K562 (cell line): ENCODE measurements at regions not wholly inside any gene's neighbourhood (a gene's known extent, or its start where the extent isn't known, plus 50 kb on each side); places are given as distances from the start of the nearest gene placed in this dataset.

Experiments used
- ATAC-seq: fragments of 200-7000 bp; cut with Tn5 transposase; 3 replicates; pipeline ENCODE4 v1.9.1; 2020; ENCODE audit warnings: moderate library complexity
- BruUV-seq: library from RNA; stranded (reverse); fragments of 400-500 nt; replicated peaks from 2 replicates; lab custom pipeline; 2021; lab: Mats Ljungman, UMichigan
- CTCF ChIA-PET: fragments of 300-600 bp; formaldehyde crosslinking; extraction: SDS; loops from one replicate; lab custom pipeline; 2021; ENCODE audit warnings: low intra/inter-chr PET ratio; lab: Yijun Ruan, JAX
- POLR2A ChIA-PET: fragments of 300-600, 350-650 bp; sonication (Branson Sonifier 250); formaldehyde crosslinking; extraction: SDS; loops from one replicate; lab custom pipeline; 2021; ENCODE audit warnings: antibody characterized with exemption, inconsistent platforms; lab: Yijun Ruan, JAX
- DNase-seq, 4 experiments: peaks; one replicate each; pipeline versions ENCODE4 v3.0.0 to v3.0.0-alpha.2; 2011 to 2018; ENCODE audit warnings: low spot score in 3 of 4, mixed read lengths in 3 of 4; ENCODE audit errors: extremely low read depth in 1 of 4
- FAIRE-seq: peaks from 2 replicates; lab custom pipeline; 2011; peaks lifted over from hg19 to GRCh38; lab: Jason Lieb, UNC
- H2AFZ ChIP-seq: 2 replicates; pipeline ENCODE4 v1.6.0; 2011; ENCODE audit warnings: low read depth, low read length, control low read depth, inconsistent platforms
- H3K27ac ChIP-seq: fragments of 200-600 bp; 3 replicates; pipeline ENCODE4 v1.8.0; 2011; ENCODE audit warnings: low read depth, mild to moderate bottlenecking, control low read depth, inconsistent platforms, low read length, moderate library complexity, mixed read lengths; ENCODE audit errors: extremely low read depth
- H3K27me3 ChIP-seq, 2 experiments: fragments of 300-600 bp in 1 of 2; 2 replicates in 1 of 2; 3 replicates in 1 of 2; pipeline versions ENCODE4 v1.6.0 to v1.8.0; 2011; ENCODE audit warnings: inconsistent platforms in 2 of 2, low read length in 2 of 2, mild to moderate bottlenecking in 1 of 2, mixed read lengths in 1 of 2, moderate library complexity in 1 of 2; ENCODE audit not compliant: control insufficient read depth in 2 of 2, insufficient read depth in 2 of 2
- H3K36me3 ChIP-seq: fragments of 300-600 bp; 3 replicates; pipeline ENCODE4 v1.8.0; 2011; ENCODE audit warnings: mild to moderate bottlenecking, low read length, inconsistent platforms; ENCODE audit not compliant: control insufficient read depth, insufficient read depth
- H3K4me1 ChIP-seq, 2 experiments: fragments of 200-600 bp in 1 of 2; replicated peaks in 1 of 2; 2 replicates in 1 of 2; 3 replicates in 1 of 2; pipeline versions ENCODE4 v1.5.1 to v1.8.0; 2011; ENCODE audit warnings: inconsistent platforms in 2 of 2, low read length in 2 of 2, mild to moderate bottlenecking in 1 of 2, mixed read lengths in 1 of 2, moderate library complexity in 1 of 2; ENCODE audit not compliant: control insufficient read depth in 2 of 2, insufficient read depth in 2 of 2
- H3K4me2 ChIP-seq: 2 replicates; pipeline ENCODE4 v1.6.1; 2011; ENCODE audit warnings: low read length, control low read depth, inconsistent platforms, mixed read lengths; ENCODE audit not compliant: insufficient read depth
- H3K4me3 ChIP-seq: fragments of 200-600 bp; sonication (generic), shearing (Covaris generic); 2 replicates; pipeline ENCODE4 v1.5.1; 2016; ENCODE audit warnings: control low read depth, inconsistent platforms
- H3K79me2 ChIP-seq: fragments of 200-600 bp; 3 replicates; pipeline ENCODE4 v1.8.0; 2011; ENCODE audit warnings: low read length, inconsistent platforms; ENCODE audit not compliant: control insufficient read depth, insufficient read depth
- H3K9ac ChIP-seq, 2 experiments: 2 replicates each; pipeline versions ENCODE4 v1.6.0 to v1.6.1; 2011; ENCODE audit warnings: low read depth in 2 of 2, low read length in 2 of 2, control low read depth in 1 of 2, inconsistent platforms in 1 of 2, mild to moderate bottlenecking in 1 of 2, mixed read lengths in 1 of 2; ENCODE audit not compliant: insufficient read depth in 1 of 2
- H3K9me1 ChIP-seq: one replicate; pipeline ENCODE4 v1.6.0; 2011; ENCODE audit warnings: inconsistent platforms, mild to moderate bottlenecking, low read length, moderate library complexity; ENCODE audit not compliant: control insufficient read depth, insufficient read depth
- H3K9me3 ChIP-seq: replicated peaks from 2 replicates; pipeline ENCODE4 v1.5.1; 2011; ENCODE audit warnings: low read depth, low read length, inconsistent platforms; ENCODE audit not compliant: control insufficient read depth, insufficient read depth
- H4K20me1 ChIP-seq: replicated peaks from 2 replicates; pipeline ENCODE4 v1.6.1; 2011; ENCODE audit warnings: low read length, inconsistent platforms, mixed read lengths; ENCODE audit not compliant: control insufficient read depth, insufficient read depth
- CC2D1A ChIP-seq: fragments of 450-650 bp; IDR thresholded peaks from 2 replicates; pipeline ENCODE4 v1.6.1; 2017; ENCODE audit warnings: mild to moderate bottlenecking
- CEBPB ChIP-seq: fragments of 450-650 bp; IDR thresholded peaks from 2 replicates; pipeline ENCODE4 v1.6.1; 2016; ENCODE audit warnings: missing genetic modification characterization, missing compliant biosample characterization
- CEBPG ChIP-seq, 3 experiments: fragments of 200-800 bp in 1 of 3; sonication (Bioruptor generic) in 1 of 3; sonication (generic) in 1 of 3; formaldehyde crosslinking in 1 of 3; IDR thresholded peaks in 2 of 3; conservative IDR thresholded peaks in 1 of 3; 2 replicates each; pipeline versions ENCODE4 v1.6.1 to v1.8.0; 2016 to 2022; ENCODE audit warnings: missing compliant biosample characterization in 2 of 3, missing genetic modification characterization in 2 of 3, mild to moderate bottlenecking in 1 of 3, missing genetic modification reagents in 1 of 3
- ETS2 ChIP-seq: IDR thresholded peaks from 2 replicates; pipeline ENCODE4 v1.6.1; 2016; ENCODE audit warnings: borderline replicate concordance, missing genetic modification characterization, mild to moderate bottlenecking, moderate library complexity, missing compliant biosample characterization; ENCODE audit not compliant: poor library complexity, severe bottlenecking
- FOXP1 ChIP-seq: sonication (generic); formaldehyde crosslinking; IDR thresholded peaks from 2 replicates; pipeline ENCODE4 v1.8.0; 2022; ENCODE audit warnings: mild to moderate bottlenecking, missing genetic modification reagents
- GTF2B ChIP-seq: IDR thresholded peaks from 2 replicates; pipeline ENCODE4 v1.6.1; 2011; ENCODE audit not compliant: insufficient read length; ENCODE audit errors: extremely low read depth
- HMBOX1 ChIP-seq: sonication (generic); IDR thresholded peaks from 2 replicates; pipeline ENCODE4 v1.6.1; 2016
- MEIS2 ChIP-seq: fragments of 450-650 bp; IDR thresholded peaks from 2 replicates; pipeline ENCODE4 v1.6.1; 2014; ENCODE audit warnings: mild to moderate bottlenecking; ENCODE audit not compliant: partially characterized antibody
- NR2F6 ChIP-seq: fragments of 450-650 bp; formaldehyde crosslinking; IDR thresholded peaks from 2 replicates; pipeline ENCODE4 v1.4.0; 2020; ENCODE audit warnings: mild to moderate bottlenecking
- STAT5A ChIP-seq: IDR thresholded peaks from 2 replicates; pipeline ENCODE4 v1.6.1; 2012; ENCODE audit warnings: low read length, inconsistent platforms, borderline replicate concordance
- ZBTB43 ChIP-seq: sonication (generic); formaldehyde crosslinking; IDR thresholded peaks from 2 replicates; pipeline ENCODE4 v1.8.0; 2023; ENCODE audit warnings: mild to moderate bottlenecking, missing genetic modification reagents
- ZNF12 ChIP-seq: sonication (generic); formaldehyde crosslinking; IDR thresholded peaks from 2 replicates; pipeline ENCODE4 v1.4.0; 2020; ENCODE audit warnings: mild to moderate bottlenecking, missing genetic modification reagents
- in situ Hi-C: fragments of 300-500 bp; cut with MboI; formaldehyde crosslinking; loops from 4 replicates; pipeline ENCODE4 v1.15.0; 2018; ENCODE audit warnings: inconsistent platforms, mixed read lengths
- intact Hi-C: fragments of 100-400 bp; cut with micrococcal nuclease; formaldehyde crosslinking; loops from 2 replicates; pipeline ENCODE4 v1.14.2; 2022
- TF ChIP-seq, protein P1 (sequence below): fragments of 450-650 bp; IDR thresholded peaks from 2 replicates; pipeline ENCODE4 v1.7.1; 2018; ENCODE audit warnings: mild to moderate bottlenecking, low read depth; ENCODE audit not compliant: partially characterized antibody

DNA sequence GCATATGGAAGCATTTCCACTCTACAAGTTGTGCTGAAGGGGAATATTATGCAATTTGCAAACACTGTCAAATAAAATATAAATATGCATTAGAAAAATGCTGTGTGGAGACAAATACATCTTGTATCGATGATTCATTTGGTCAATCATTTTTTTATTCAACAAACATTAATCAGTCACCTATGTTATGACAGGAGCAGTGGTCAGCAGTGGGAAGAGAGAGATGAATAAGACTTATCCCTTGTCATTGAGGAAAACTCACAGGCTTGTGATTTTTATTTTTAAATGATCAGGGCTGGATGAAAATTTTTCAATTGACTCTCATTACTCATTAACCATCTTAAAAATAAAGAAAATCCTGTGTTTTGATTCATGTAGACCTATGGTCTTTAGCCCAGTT is 574.1 kb downstream of the ACTL7B start (continued):
- TF ChIP-seq ZBTB43 (CRISPR knock-in tag) (no peak), ETS2 (no peak), STAT5A (no peak)

DNA sequence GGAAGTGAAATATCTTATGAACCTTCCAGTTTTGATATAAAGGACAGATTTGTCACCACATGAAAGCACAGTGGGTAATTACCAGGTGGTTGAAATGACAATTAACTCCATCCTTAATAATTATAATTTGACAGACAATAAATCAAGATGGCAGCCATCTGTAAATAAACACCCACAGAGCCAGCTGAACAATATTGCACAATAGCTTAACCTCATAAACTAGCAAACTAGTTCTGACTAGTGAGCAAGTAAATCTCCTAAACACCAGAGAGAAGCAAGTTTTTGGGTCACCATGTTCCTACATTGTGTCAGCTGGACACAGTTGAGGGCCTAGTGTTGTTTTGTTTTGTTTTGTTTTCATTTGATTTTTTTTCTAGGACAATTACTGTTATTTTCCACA is 577.4 kb downstream of the ACTL7B start:
- no peak overlapping the region for H3K4me3 ChIP-seq
- FAIRE-seq = no peak
- H3K27me3 ChIP-seq = no peaks in the 10 kb centered on the region
- no peak overlapping the region for H3K4me2 ChIP-seq
- POLR2A ChIA-PET = no interaction called here
- no TSS peak for BruUV-seq
- TF ChIP-seq HMBOX1 (0 out of 2 replicates have a peak, but pooled peaks have one; percentile 22), MEIS2 (peak; percentile 16), CC2D1A (no peak), GTF2B (no peak), CEBPG (CRISPR knock-in tag; IDR thresholded peaks at IDR 0.05) (no peak), CEBPG (tag; conservative IDR thresholded peaks at IDR 0.05 in 1 of 2, IDR thresholded peaks at IDR 0.05 in 1 of 2) (peak; percentile 68 to 92), CEBPB (tag) (peak; percentile 72), NR2F6 (CRISPR knock-in tag) (no peak), ZNF12 (CRISPR knock-in tag) (no peak), FOXP1 (CRISPR knock-in tag) (no peak)
- TF ChIP-seq, protein P1, sequence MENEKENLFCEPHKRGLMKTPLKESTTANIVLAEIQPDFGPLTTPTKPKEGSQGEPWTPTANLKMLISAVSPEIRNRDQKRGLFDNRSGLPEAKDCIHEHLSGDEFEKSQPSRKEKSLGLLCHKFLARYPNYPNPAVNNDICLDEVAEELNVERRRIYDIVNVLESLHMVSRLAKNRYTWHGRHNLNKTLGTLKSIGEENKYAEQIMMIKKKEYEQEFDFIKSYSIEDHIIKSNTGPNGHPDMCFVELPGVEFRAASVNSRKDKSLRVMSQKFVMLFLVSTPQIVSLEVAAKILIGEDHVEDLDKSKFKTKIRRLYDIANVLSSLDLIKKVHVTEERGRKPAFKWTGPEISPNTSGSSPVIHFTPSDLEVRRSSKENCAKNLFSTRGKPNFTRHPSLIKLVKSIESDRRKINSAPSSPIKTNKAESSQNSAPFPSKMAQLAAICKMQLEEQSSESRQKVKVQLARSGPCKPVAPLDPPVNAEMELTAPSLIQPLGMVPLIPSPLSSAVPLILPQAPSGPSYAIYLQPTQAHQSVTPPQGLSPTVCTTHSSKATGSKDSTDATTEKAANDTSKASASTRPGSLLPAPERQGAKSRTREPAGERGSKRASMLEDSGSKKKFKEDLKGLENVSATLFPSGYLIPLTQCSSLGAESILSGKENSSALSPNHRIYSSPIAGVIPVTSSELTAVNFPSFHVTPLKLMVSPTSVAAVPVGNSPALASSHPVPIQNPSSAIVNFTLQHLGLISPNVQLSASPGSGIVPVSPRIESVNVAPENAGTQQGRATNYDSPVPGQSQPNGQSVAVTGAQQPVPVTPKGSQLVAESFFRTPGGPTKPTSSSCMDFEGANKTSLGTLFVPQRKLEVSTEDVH = no peak
- no peak for ATAC-seq
- DNase-seq = no peak
- no peaks in the 10 kb centered on the region for H3K36me3 ChIP-seq
- intact Hi-C loops (loop anchor here (10.0 kb wide), 1 partner anchor 364 kb away; no protein-coding TSS in a partner anchor), in situ Hi-C loops (no loop called here)
- H3K9me1 ChIP-seq = no peaks in the 10 kb centered on the region
- no peak overlapping the region for H3K27ac ChIP-seq
- H3K79me2 ChIP-seq = no peaks in the 10 kb centered on the region
- no peak overlapping the region for H3K9ac ChIP-seq
- H3K9me3 ChIP-seq = no peaks in the 10 kb centered on the region
- CTCF ChIA-PET = no interaction called here
- H3K4me1 ChIP-seq = no peaks in the 10 kb centered on the region
- no peaks in the 10 kb centered on the region for H4K20me1 ChIP-seq
- H2AFZ ChIP-seq = no peak overlapping the region
